ENCODE measurements at regions not wholly inside any gene's neighbourhood (a gene's known extent, or its start where the extent isn't known, plus 50 kb on each side); places are given as distances from the start of the nearest gene placed in this dataset.

GRCh38 chr5:125149110-125149509, 402.7 kb upstream of the ZNF608 start:
- DNase-seq: no peak

GRCh38 chr5:125149527-125149926, 403.1 kb upstream of the ZNF608 start:
- no peak for DNase-seq

GRCh38 chr5:125150041-125150669, 403.7 kb upstream of the ZNF608 start:
- no peak for DNase-seq

- DNase-seq: no peak
These were observed 404.9 kb upstream of the ZNF608 start for GRCh38 chr5:125151150-125151900.

- DNase-seq: no peak
These were observed 405.6 kb upstream of the ZNF608 start for GRCh38 chr5:125152044-125152443.

GRCh38 chr5:125152461-125153189, 406.2 kb upstream of the ZNF608 start:
- DNase-seq: no peak

GRCh38 chr5:125153231-125153630, 406.8 kb upstream of the ZNF608 start:
- DNase-seq: no peak

- no peak for DNase-seq
These were observed 408.1 kb upstream of the ZNF608 start for GRCh38 chr5:125154301-125155110.

- DNase-seq: no peak
These were observed 414.5 kb upstream of the ZNF608 start for GRCh38 chr5:125160787-125161502.

- no peak for DNase-seq
These were observed 416.3 kb upstream of the ZNF608 start for GRCh38 chr5:125162714-125163113.

GRCh38 chr5:125169396-125169795, 423.0 kb upstream of the ZNF608 start:
- no peak for DNase-seq

GRCh38 chr5:125171641-125172040, 425.2 kb upstream of the ZNF608 start:
- no peak for DNase-seq

- DNase-seq: no peak
These were observed 429.0 kb upstream of the ZNF608 start for GRCh38 chr5:125175348-125176004.

GRCh38 chr5:125176005-125176390, 429.6 kb upstream of the ZNF608 start:
- no peak for DNase-seq

- no peak for DNase-seq
These were observed 430.9 kb upstream of the ZNF608 start for GRCh38 chr5:125177340-125177739.

- DNase-seq: no peak
These were observed 433.2 kb upstream of the ZNF608 start for GRCh38 chr5:125179612-125180011.

- no peak for DNase-seq
These were observed 433.9 kb upstream of the ZNF608 start for GRCh38 chr5:125180231-125180829.

GRCh38 chr5:125181159-125181558, 434.7 kb upstream of the ZNF608 start:
- no peak for DNase-seq

GRCh38 chr5:125181955-125182354, 435.5 kb upstream of the ZNF608 start:
- no peak for DNase-seq

GRCh38 chr5:125185740-125186139, 439.3 kb upstream of the ZNF608 start:
- no peak for DNase-seq

GRCh38 chr5:125186911-125187375, 440.5 kb upstream of the ZNF608 start:
- DNase-seq: no peak
